Transverse colon (tissue), 4 donors: ENCODE measurements at regions not wholly inside any gene's neighbourhood (a gene's known extent, or its start where the extent isn't known, plus 50 kb on each side); places are given as distances from the start of the nearest gene placed in this dataset.

ENCODE experiments used
- DNase-seq: peaks from one replicate; pipeline ENCODE4 v3.0.0-alpha.2; 2019
- H3K27ac ChIP-seq, 4 donors: fragments of 200-600 bp; sonication (generic); 2 replicates each; pipeline ENCODE4 v1.5.1; 2016 to 2018; ENCODE audit warnings: inconsistent platforms in 4 of 4
- H3K27me3 ChIP-seq: fragments of 200-600 bp; sonication (generic); 2 replicates; pipeline ENCODE4 v1.5.1; 2017; ENCODE audit warnings: inconsistent platforms
- H3K36me3 ChIP-seq, 4 donors: fragments of 200-600 bp; sonication (generic); 2 replicates each; pipeline ENCODE4 v1.5.1; 2017 to 2019; ENCODE audit warnings: inconsistent platforms in 4 of 4
- H3K4me1 ChIP-seq, 4 donors: fragments of 200-600 bp; sonication (generic); 2 replicates each; pipeline ENCODE4 v1.5.1; 2017 to 2020; ENCODE audit warnings: inconsistent platforms in 4 of 4
- H3K4me3 ChIP-seq, 4 donors: fragments of 200-600 bp; sonication (generic); 1 replicate in 1 of 4; 2 replicates in 3 of 4; pipeline versions ENCODE4 v1.5.1 to v1.6.1; 2017 to 2019; ENCODE audit warnings: inconsistent platforms in 4 of 4
- H3K9me3 ChIP-seq, 2 donors: fragments of 200-600 bp; sonication (generic); 2 replicates each; pipeline ENCODE4 v1.5.1; 2017 to 2019; ENCODE audit warnings: inconsistent platforms in 2 of 2
- EP300 ChIP-seq: sonication (generic); formaldehyde crosslinking; IDR thresholded peaks from one replicate; pipeline ENCODE4 v1.6.1; 2017; ENCODE audit warnings: antibody characterized with exemption, low read depth
- POLR2A ChIP-seq: fragments of 450-650 bp; IDR thresholded peaks from one replicate; pipeline ENCODE4 v1.6.1; 2016; ENCODE audit warnings: antibody characterized with exemption, mild to moderate bottlenecking, moderate library complexity
- POLR2AphosphoS5 ChIP-seq, 3 donors: sonication (generic); formaldehyde crosslinking; IDR thresholded peaks; one replicate each; pipeline ENCODE4 v1.6.1; 2016; ENCODE audit warnings: antibody characterized with exemption in 3 of 3
- WGBS, 2 donors: methylation state at CpG; one replicate each; pipeline ENCODE4 v1.1.5; 2018; ENCODE audit warnings: low coverage in 1 of 2; 5-methylcytosine and 5-hydroxymethylcytosine counted together
- in situ Hi-C, 4 donors: fragments of 200-750 bp; cut with MboI; loops; one replicate each; pipeline versions ENCODE4 v1.15.0 to v1.15.1; 2017; ENCODE audit warnings: low sequenced_read_pairs in 3 of 4, low pct_ligation_motif_present in 1 of 4, low pct_unique_long_range_greater_than_20kb in 1 of 4
- intact Hi-C: fragments of 100-400 bp; cut with DNase I; formaldehyde crosslinking; loops from one replicate; pipeline ENCODE4 v1.15.1; 2023; ENCODE audit warnings: low total_unique reads
- TF ChIP-seq, protein P1 (sequence below), 5 experiments: fragments of 200-600 bp in 3 of 5; fragments of 450-650 bp in 2 of 5; sonication (generic) in 3 of 5; IDR thresholded peaks; 1 replicate in 2 of 5; 2 replicates in 3 of 5; pipeline ENCODE4 v1.5.1; 2016 to 2017; ENCODE audit warnings: antibody characterized with exemption in 5 of 5, inconsistent platforms in 3 of 5, mild to moderate bottlenecking in 2 of 5, moderate library complexity in 1 of 5

DNA sequence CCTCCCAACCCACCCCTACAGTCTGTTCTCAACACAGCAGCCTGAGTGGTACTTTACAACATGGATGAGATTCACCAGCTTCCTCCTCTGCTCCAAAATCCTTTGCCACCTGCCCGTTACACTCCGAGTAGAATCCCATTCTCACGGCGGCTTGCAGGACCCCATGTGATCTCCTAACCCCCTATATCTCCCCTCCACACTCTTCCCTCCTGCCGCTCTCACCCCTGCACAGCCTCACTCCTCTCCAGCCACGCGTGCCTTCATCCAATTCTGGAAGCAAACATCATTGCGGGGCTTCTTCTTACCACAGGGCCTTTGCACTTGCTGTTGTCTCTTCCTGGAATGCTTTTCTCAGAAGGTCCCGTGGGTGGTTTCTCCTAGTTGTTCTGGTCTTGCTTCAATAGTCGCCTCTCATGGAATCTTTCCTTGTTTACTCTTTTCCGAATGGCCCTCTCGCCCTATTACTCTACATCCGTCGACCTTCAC lies 472.3 kb downstream of the CDH26 start:
- intact Hi-C loops = no loop called here

DNA sequence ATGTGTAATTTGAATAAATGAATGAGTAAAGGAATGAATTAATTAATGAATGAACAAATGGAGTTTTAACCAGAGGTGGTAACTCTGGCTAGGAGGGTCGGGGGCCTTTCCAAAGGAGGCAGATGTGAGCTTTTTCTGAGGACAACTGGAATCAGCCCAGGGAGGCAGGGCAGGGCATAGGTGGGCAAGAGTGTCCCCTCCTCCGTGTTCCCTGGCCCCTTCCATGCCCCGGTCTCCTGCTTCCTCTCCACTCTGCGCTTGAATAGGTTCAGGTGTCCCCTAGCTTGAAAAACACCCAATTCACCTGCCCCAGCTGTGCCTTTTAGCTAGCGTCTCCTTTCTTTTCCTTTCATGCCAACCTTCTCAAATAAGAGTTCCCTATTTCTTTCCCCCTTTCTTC lies 473.1 kb downstream of the CDH26 start:
- no peak overlapping the region for H3K27ac ChIP-seq
- 50 to 63% methylated on average over 4 to 5 of the region's 5 CpGs for WGBS, 2 donors
- in situ Hi-C loops = no loop called here
- H3K9me3 ChIP-seq = no peaks in the 10 kb centered on the region
- no peak overlapping the region for H3K4me3 ChIP-seq
- intact Hi-C loops = no loop called here
- no peak for TF ChIP-seq EP300
- TF ChIP-seq POLR2AphosphoS5 (IDR thresholded peaks at IDR 0.05) = no peak
- TF ChIP-seq, protein P1, sequence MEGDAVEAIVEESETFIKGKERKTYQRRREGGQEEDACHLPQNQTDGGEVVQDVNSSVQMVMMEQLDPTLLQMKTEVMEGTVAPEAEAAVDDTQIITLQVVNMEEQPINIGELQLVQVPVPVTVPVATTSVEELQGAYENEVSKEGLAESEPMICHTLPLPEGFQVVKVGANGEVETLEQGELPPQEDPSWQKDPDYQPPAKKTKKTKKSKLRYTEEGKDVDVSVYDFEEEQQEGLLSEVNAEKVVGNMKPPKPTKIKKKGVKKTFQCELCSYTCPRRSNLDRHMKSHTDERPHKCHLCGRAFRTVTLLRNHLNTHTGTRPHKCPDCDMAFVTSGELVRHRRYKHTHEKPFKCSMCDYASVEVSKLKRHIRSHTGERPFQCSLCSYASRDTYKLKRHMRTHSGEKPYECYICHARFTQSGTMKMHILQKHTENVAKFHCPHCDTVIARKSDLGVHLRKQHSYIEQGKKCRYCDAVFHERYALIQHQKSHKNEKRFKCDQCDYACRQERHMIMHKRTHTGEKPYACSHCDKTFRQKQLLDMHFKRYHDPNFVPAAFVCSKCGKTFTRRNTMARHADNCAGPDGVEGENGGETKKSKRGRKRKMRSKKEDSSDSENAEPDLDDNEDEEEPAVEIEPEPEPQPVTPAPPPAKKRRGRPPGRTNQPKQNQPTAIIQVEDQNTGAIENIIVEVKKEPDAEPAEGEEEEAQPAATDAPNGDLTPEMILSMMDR (IDR thresholded peaks at IDR 0.05) = no peak
- no peak for TF ChIP-seq POLR2A
- no peaks in the 10 kb centered on the region for H3K36me3 ChIP-seq
- no peak for DNase-seq
- no peaks in the 10 kb centered on the region for H3K4me1 ChIP-seq
- H3K27me3 ChIP-seq = no peaks in the 10 kb centered on the region

More for the DNA sequence above, 472.3 kb downstream of the CDH26 start:
- H3K9me3 ChIP-seq = no peaks in the 10 kb centered on the region
- H3K4me3 ChIP-seq = no peak overlapping the region
- WGBS, 2 donors = 91 to 95% methylated on average over 14 of the region's 14 CpGs
- no peaks in the 10 kb centered on the region for H3K4me1 ChIP-seq
- no peaks in the 10 kb centered on the region for H3K36me3 ChIP-seq
- in situ Hi-C loops = no loop called here
- H3K27ac ChIP-seq = no peak overlapping the region
- TF ChIP-seq POLR2AphosphoS5 (IDR thresholded peaks at IDR 0.05) (no peak), EP300 (no peak), POLR2A (no peak)
- TF ChIP-seq, protein P1 (IDR thresholded peaks at IDR 0.05) = no peak
- no peak for DNase-seq
- no peaks in the 10 kb centered on the region for H3K27me3 ChIP-seq

DNA sequence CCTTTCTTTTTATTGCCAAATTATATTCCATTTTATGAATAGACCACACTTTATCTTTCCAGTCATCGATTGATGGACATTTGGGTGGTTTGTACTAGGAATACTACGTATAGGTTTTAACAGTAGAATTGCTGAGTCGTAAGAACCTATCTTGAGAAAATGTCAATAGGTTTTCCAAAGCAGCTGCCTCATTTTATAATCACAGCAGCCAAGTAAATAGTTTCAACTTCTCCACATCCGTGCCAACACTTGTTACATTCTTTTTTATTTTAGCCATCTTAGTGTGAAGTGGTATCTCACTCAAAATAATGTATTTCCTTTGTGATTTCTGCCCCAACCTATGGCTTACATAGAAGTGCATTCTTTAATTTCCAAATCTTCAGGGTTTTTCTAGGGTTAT lies 479.2 kb downstream of the CDH26 start:
- intact Hi-C loops = no loop called here
- no peak for TF ChIP-seq POLR2AphosphoS5 (IDR thresholded peaks at IDR 0.05)
- TF ChIP-seq POLR2A = no peak
- TF ChIP-seq, protein P1 (IDR thresholded peaks at IDR 0.05) = no peak
- TF ChIP-seq EP300 = no peak
- peaks cover 0 to 5% of the 10 kb centered on the region in 2 donors for H3K9me3 ChIP-seq
- no peaks in the 10 kb centered on the region for H3K4me1 ChIP-seq
- H3K4me3 ChIP-seq = no peak overlapping the region
- H3K27me3 ChIP-seq = no peaks in the 10 kb centered on the region
- no peak overlapping the region for H3K27ac ChIP-seq
- no peaks in the 10 kb centered on the region for H3K36me3 ChIP-seq
- in situ Hi-C loops = no loop called here
- DNase-seq = no peak
- WGBS, 2 donors = 73 to 84% methylated on average over 4 of the region's 4 CpGs

DNA sequence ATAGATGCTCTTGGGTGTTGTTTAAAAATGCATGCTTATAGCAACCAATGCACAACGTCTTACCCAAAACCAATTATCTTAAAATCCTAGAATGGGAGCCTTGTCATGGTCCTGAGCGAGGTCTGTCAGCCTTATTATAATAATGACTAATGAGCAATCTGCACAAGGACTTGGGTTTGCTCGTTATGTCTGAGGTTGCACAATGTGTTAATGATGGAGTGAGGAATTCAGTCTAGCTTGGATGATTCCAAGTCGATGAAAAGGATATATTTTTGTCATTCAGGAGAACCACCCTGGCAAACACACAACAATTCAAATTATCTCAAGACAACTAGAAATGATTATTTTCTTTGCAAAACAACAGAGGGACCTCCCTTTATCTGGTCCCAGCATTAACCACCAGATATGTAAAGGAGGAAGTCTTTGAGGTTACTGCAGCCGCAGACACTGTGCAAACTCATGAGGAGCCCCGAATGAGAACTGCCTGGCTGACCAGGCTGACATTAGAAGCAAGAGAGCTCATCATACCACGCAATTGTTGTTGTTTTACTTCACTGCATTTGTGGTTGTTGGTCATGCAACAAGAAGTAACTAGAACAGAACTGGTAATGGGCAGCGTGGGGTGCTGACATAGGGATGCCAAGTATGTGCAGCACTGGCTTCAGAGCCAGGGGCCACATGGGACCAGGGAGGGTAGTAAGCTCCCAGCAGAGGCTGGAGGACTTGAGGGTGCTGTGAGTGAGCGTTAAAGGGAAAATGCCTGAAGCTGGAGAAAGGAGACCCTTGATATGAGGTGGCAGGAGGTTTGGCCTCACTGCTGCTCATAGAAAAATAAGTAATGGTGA lies 488.3 kb downstream of the CDH26 start:
- DNase-seq = no peak
- intact Hi-C loops = no loop called here
- Histone ChIP-seq H3K27ac (no peak overlapping the region), H3K27me3 (no peaks in the 10 kb centered on the region), H3K36me3 (no peaks in the 10 kb centered on the region), H3K9me3 (no peaks in the 10 kb centered on the region), H3K4me1 (no peaks in the 10 kb centered on the region), H3K4me3 (no peak overlapping the region)
- WGBS, 2 donors = 44 to 66% methylated on average over 5 to 9 of the region's 9 CpGs
- in situ Hi-C loops = no loop called here
- TF ChIP-seq POLR2AphosphoS5 (IDR thresholded peaks at IDR 0.05) (no peak), EP300 (no peak), POLR2A (no peak)
- TF ChIP-seq, protein P1 (IDR thresholded peaks at IDR 0.05) = no peak
